HS-27A (cell line): ENCODE measurements at regions not wholly inside any gene's neighbourhood (a gene's known extent, or its start where the extent isn't known, plus 50 kb on each side); places are given as distances from the start of the nearest gene placed in this dataset.
"Not testable (repeated sequence)": the region's sequence is repeated elsewhere in the genome, so short reads cannot be mapped to it uniquely, and the experiment has no call there.

Experiments
- DNase-seq: peaks from one replicate; pipeline ENCODE4 v3.0.0-alpha.2; 2012; ENCODE audit warnings: low read depth, missing footprints

DNA sequence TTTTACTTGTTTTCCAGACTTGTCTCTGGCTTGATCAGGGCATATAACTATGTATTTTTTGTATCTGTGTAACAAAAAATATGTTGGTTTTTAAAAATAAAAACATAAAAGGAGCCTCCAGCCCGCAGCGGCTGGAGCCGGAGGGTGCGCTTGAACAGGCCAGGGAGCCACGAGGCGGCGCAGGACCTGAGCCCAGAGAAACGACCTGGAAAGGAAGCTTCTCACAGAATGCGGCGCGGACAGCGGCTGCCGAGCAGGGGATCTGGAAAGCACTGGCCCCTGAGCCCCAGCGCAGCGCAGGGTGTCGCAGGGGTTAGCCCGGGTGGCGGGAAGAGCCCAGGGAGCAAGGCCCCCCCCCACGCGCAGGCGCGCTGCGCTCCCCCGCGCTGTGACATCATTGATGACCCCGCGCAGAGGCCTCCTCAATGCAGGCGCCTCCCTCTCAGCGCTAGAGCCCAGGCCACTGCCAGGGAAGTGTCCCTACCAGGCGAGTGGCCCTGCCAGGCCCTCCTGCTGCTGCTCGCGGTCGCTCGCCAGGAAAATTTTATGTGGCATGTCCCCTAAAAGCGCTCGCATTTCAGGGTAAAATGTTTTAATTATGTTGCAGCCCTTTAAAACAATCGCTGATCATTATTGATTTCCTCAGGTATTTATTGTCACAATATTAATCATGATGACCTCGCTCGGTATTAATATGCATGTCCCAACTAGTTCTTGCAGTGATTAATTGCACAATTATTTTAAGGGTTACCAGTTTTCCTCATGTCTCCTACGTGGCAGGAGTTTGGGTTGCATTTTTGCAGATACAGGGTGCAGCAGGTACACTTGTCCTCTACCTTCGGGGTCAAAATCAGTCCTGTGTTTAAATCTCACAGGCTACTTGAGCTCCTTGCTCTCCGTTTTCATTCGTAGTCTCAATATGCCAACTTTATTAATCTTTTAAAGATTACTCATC, 134.2 kb downstream of the USP22 start:
- DNase-seq: no peak

DNA sequence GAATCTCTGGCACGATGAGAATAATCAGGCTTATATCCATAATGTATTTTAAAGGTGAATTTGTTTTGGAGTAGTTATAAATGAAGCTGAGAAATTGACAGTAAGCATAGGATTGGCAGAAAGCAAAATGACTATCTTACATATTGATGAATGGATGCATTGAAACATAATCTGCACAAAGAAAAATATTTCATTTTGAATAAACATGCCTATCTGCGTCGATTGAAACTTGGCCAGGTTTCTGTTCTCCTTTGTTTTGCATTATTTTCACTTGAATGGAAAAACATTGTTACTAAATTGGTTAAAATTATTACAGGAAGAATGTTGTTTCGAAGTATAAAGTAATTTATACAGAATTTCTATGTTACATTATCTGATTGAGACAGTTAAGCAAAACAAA, 128.2 kb downstream of the USP22 start:
- DNase-seq: no peak

DNA sequence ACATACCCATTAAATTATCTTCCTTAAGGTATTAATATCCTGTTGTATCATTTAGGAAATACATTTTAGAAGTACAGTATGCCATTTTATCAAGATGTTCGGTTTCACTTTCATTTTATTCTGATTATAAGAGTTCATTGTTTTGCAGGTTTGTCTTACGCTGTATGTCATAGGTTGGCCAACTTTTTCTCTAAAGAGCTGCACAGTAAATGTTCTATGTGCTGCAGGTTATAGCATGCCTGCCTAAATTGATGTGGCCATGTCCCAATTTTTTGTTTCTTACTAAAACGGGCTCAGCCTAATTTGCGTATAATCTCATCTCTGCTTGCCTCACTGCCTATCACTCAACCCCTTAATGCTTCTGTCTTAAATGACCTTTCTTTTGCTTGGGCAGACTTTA, 126.4 kb downstream of the USP22 start:
- no peak for DNase-seq

DNA sequence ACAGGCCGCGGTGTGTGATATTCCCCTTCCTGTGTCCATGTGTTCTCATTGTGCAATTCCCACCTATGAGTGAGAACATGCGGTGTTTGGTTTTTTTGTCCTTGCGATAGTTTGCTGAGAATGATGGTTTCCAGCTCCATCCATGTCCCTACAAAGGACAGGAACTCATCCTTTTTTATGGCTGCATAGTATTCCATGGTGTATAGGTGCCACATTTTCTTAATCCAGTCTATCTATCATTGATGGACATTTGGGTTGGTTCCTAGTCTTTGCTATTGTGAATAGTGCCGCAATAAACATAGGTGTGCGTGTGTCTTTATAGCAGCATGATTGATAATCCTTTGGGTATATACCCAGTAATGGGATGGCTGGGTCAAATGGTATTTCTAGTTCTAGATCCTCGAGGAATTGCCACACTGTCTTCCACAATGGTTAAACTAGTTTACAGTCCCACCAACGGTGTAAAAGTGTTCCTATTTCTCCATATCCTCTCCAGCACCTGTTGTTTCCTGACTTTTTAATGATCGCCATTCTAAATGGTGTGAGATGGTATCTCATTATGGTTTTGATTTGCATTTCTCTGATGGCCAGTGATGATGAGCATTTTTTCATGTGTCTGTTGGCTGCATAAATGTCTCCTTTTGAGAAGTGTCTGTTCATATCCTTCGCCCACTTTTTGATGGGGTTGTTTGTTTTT, 125.1 kb downstream of the USP22 start:
- not testable (repeated sequence) for DNase-seq

DNA sequence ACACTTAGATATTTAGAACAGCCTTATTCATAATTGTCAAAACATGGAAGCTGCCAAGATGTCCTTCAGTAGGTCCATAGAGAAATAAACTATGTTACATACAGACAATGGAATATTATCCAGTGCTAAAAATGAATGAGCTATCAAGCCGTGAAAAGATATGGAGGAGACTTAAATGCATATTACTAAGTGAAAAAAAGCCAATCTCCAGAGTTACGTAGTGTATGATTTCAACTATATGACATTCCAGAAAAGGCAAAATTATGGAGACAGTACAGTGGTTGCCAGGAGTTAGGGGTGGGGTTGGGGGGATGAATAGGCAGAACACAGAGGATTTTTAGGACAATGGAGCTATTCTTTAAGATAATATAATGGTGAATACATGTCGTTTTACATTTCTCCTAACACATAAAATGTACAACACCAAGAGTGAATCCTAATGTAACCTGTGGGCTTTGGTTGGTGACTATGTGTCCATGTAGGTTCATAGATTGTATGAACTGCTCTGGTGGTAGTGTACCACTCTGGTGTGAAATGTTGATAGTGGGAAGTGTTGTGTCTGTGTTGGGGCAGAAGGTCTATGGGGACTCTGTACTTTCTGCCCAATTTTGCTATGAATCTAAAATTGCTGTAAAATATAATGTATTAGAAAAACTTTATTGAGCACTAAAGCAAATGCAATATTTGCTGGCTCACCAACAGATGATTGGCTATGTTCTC, 122.6 kb downstream of the USP22 start:
- DNase-seq: no peak

DNA sequence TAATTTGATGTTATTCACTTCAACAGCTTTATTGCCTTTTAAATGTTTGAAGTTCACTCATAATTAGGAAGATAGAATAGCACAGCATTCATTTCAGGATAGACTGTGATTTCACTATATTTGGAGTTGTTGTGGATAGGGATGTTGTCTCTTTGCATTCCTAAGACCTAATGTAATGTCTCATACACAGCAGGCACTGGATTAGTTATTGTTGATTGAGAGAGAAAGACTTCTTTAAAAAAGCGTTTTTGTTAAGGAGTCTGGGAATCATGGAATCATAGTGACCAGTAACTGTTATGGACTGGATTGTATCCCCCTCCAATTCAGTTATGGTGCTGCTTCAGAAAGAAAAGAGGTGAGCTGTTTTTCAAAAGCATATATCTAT, 122.0 kb downstream of the USP22 start:
- DNase-seq: no peak

DNA sequence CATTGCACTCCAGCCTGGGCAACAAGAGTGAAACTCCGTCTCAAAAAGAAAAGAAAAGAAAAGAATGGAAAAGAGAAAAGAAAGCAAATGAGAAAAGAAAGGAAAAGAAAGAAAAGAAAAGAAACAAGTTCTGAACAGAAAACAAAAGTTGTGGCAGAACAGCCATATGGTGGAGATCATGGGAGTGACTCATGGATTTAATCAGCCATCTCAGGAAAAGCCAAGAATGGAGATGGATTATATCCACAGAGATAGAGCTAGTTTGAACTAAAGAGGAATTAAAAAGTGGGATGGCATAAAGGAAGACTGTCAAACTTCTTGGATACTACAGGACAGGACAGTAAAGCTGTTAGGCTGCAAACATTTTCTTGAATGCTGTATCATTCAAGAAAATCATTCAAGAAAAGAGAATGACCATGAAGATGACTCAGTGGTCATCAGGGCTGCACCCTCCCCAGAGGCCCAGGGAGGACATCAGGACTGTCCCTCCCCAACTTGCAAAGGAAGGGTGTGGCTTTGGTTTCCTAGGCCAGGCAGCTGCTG, 120.6 kb downstream of the USP22 start:
- DNase-seq: peak; percentile 65

DNA sequence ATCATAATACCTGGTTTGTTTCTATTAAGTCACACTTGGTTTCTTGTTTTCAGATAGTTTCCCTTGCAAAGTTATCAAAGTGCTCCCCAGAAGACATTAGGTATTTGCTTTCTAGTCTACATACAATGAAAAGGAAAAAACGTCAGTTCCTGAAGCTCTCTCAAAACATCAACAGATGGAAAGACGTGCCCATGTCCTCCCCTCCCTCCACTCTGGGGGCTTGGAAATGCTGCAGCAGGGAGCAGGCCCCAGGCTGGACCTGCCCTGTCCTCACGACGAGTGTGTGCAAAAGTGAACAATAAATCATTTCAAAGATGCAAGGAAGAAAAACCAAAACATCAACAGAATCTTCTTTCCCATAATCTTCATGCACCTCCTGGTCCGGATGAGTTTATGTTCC, 118.5 kb downstream of the USP22 start:
- DNase-seq: no peak

DNA sequence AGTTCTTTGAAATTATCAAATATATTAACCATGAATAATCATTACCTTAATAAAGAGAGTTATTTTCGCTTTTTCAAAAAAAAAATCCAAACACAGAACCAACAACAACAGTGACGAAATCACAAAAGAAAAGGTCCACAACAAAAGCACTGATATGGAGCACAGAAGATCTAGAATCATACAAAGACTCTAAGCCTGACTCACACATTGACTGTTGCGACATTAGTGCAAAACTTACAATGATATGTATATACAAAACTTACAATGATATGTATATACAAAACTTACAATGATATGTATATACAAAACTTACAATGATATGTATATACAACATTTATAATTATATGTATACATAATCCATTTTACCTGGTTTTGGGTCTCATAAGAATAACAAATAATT, 117.7 kb downstream of the USP22 start:
- no peak for DNase-seq

DNA sequence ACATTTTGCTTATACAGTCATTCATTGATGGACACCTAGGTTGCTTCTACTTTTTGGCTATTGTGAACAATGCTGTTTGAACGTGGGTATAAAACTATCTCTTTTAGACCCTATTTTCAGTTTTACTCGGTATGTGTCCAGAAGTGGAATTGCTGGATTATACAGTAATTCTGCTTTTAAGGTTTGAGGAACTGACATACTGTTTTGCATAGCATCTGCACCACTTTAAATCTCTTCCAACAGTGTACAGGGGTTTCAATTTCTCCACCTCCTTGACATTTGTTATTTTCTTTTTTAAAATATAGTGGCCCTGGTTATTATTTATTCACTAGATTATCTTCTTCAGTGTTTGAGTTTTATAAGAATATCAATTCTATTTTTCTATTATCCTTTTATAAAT, 116.9 kb downstream of the USP22 start:
- no peak for DNase-seq

DNA sequence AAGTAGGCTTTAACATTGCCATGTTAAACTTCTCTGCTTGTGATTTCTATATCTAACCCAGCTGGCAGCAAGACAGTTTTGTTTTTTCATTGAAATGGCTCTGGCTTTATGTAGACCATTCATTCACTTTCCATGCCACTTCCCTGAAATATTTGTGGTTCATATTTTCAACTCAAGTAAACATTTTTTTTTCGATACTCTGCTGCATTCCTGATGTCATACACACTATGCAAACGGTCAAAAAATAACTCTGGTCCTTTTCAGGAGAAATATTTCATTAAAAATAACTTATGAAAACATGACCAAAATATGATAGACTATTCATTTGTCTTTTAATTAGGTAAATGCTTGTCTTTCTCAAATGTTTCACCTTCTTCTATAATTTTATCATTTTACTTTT, 116.3 kb downstream of the USP22 start:
- peak; percentile 72 for DNase-seq

DNA sequence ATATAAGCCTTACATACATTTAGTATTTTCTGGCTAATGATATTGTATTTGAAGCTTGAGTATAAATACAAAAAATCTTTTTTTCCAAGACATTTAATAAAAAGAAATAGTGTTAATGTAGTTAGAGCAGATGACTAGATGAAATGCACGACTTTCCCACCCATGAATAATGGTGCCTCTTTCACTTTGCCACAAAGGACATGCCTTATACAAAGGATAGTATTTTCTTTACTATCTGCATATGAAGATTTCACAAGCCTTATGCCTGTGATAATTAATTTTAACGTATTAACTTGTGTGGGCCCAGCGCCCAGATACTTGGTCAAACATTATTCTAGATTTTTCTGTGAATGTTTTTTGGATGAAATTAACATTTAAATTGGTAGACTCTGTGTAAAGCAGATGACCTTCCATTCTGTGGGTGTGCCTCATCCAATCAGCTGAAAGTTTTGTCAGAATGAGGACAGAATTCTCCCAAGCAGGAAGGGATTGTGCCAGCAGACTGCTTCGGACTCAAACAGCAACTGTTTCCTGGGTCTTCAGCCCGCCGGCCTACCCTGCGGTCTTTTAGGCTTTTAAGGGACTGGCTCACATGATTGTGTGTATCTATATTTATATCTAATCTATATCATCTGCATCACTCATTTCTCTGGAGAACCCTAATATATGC, 115.4 kb downstream of the USP22 start:
- no peak for DNase-seq

DNA sequence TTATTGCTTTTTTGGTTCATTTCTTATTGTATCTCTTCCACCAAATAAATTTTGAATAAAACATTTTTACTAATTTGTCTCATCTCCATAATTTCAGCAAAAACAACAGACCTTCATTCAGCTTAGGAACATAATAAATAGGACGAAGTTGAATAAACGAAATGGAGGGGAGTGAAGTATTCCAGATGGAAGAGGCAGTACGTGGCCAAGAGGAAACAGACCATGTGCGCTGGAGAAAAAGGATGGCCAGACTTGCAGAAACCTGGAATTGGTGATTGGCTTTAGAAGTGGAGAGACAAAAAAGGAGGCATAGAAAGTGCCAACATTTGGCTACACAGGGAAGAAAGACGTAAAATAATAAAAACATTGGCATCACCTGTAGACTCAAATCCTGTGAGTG, 113.5 kb downstream of the USP22 start:
- DNase-seq: no peak

DNA sequence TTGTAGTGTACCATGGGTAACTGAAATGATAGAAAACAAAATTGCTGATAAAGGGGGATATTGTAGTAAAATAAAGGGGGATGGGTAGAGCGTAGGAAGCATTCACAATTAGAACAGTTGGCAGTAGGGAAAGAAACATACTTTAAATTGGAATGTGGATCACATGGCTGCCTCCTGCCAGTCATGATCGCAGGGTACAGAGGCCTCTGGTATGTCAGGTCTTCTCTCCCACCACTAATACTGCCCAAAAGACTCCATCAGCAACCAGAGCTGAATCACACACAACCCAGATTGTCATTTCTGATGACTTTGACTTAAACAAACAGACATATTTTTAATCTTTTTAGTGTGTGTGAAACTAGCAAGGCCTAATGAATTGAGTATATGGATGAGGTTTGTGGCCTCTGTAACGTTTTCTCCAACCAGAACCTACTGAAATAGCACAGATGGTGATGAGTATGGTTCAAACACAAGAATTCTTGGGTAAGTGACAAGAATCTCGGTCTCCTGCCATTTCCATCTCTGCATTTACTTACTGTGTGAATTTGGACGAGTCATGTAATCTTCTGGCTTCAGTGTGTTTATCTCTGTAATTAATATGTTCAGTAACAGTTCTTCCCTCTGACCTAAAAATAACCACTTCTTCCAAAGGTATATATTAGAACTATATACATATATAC, 112.6 kb downstream of the USP22 start:
- no peak for DNase-seq

DNA sequence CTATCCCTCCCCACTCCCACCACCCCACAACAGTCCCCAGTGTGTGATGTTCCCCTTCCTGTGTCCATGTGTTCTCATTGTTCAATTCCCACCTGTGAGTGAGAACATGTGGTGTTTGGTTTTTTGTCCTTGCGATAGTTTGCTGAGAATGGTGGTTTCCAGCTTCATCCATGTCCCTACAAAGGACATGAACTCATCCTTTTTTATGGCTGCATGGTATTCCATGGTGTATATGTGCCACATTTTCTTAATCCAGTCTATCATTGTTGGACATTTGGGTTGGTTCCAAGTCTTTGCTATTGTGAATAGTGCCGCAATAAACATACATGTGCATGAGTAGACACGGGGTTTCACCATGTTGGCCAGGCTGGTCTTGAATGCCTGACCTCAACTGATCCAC, 109.8 kb downstream of the USP22 start:
- not testable (repeated sequence) for DNase-seq

DNA sequence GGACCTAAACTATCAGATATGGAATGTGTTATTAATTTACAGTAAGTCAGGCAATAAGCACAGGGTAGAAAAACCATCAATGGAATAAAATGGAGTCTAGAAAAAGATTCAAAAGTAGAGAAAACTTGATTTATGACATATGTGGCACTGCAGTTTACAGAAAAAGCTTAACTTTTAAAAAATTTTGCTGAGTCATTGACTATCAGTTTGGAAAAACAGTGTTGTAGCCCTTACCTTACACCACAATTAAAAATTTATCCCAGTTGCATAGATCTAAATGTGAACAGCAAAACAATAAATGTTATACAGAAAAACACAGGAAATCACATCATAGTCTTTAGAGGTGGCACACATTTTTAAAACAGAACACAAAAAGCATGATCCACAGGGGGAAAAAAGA, 108.5 kb downstream of the USP22 start:
- no peak for DNase-seq

DNA sequence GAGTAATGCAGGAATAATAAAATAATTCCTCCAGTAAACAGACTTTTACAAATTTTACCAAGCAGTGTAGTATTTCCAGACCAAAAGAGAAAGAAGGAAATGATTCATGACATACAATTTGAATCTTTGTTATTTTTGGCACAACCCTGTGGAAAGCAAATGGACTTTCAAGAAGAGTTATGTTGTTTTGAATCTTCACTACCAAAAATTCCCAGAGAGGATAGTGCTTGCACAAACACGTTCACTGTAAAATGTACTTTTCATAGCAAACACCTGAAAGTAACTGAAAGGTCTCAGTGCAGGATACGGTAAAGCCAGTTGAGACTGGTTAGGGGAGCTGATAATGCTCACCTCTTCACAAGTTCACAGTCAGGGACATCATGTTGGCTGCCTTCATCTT, 107.1 kb downstream of the USP22 start:
- DNase-seq: no peak

DNA sequence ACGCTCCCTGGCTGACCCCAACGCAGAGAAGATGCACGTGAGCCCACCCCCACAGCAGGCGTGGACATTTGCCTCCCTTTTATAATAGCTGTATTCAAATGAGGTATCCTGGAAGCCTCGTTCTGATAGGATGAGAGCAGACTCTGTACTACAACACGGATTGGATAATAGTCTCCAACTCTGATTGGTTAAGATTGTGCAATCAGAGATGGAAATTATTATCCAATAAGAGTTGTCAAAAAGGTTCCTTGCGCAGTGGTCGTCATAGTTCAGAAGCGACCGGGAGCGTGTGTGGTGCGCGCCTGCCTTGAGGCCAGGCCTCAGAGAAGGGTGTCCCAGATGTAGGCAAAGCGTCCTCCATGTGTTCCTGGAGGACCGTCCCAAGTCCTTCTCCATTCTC, 104.6 kb downstream of the USP22 start:
- no peak for DNase-seq

DNA sequence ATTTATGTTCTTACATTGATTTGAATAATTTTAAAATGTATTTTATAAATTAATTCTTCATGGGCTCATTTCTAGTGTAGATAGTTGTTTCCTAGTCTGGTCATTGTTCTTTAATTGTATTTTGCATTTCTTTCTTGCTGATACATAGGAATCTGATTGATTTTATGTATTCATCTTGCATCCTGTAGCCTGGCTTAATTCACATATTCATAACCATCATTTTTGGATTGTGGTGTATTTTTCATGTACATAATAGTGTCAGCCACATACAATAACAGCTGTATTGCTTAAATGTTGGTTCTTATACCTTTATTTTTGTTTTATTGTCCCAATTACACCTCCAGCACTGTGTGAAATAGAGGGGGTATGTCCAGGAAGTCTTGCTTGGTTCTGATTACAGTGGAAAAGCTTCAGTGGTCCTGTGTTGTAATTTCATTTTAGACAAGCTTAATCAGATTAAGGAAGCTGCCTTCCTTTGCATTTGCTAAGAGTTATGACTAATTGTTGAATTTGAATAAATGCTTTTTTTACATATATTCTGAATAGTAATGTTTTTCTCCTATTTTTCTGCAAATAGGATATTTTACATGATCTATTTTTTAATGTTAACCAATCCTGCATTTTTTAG, 103.7 kb downstream of the USP22 start:
- DNase-seq: no peak

DNA sequence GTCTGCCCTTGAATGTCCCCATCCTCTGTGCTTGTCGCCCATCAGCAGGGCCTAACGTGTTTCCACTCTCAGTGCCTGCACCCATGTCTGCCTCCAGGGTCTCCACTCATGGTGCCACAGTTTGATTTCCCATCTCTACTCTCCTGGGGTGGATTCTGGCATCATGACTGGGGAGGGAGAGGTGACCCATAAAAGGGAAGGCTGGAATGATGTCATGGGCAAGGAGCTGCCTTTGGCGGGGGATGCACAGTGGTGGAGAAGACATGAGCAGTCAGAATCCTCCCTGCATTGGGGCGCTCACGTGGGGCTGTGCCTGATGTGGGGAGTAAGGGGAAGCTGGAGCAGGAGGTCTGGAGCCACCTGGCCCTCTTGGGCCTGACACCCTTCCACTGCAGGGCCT, 100.9 kb downstream of the USP22 start:
- no peak for DNase-seq
